WTC11 (cell line): ENCODE measurements at regions not wholly inside any gene's neighbourhood (a gene's known extent, or its start where the extent isn't known, plus 50 kb on each side); places are given as distances from the start of the nearest gene placed in this dataset.

Source experiments
- CTCF ChIP-seq: fragments of 200-600 bp; IDR thresholded peaks from 2 replicates; pipeline ENCODE4 v1.8.0; 2022; ENCODE audit warnings: antibody characterized with exemption
- E2F1 ChIP-seq: sonication (generic); formaldehyde crosslinking; IDR thresholded peaks from 2 replicates; pipeline ENCODE4 v1.8.0; 2022; ENCODE audit warnings: mild to moderate bottlenecking, missing genetic modification reagents
- FOXJ3 ChIP-seq: sonication (generic); formaldehyde crosslinking; IDR thresholded peaks from 2 replicates; pipeline ENCODE4 v1.9.0; 2021; ENCODE audit warnings: missing genetic modification reagents, mild to moderate bottlenecking, borderline replicate concordance
- ZBTB21 ChIP-seq: sonication (generic); formaldehyde crosslinking; IDR thresholded peaks from 2 replicates; pipeline ENCODE4 v1.8.1; 2023; ENCODE audit warnings: mild to moderate bottlenecking, missing genetic modification reagents, borderline replicate concordance
- ZNF232 ChIP-seq: sonication (generic); formaldehyde crosslinking; IDR thresholded peaks from 2 replicates; pipeline ENCODE4 v1.8.0; 2022; ENCODE audit warnings: mild to moderate bottlenecking, missing genetic modification reagents
- TF ChIP-seq, protein P1 (sequence below): sonication (generic); formaldehyde crosslinking; IDR thresholded peaks from 2 replicates; pipeline ENCODE4 v1.8.0; 2022; ENCODE audit warnings: mild to moderate bottlenecking, missing genetic modification reagents
- TF ChIP-seq, protein P2 (sequence below): sonication (generic); formaldehyde crosslinking; IDR thresholded peaks from 2 replicates; pipeline ENCODE4 v1.8.0; 2022; ENCODE audit warnings: mild to moderate bottlenecking, missing genetic modification reagents
- TF ChIP-seq, protein P3 (sequence below): sonication (generic); formaldehyde crosslinking; conservative IDR thresholded peaks from 2 replicates; pipeline ENCODE4 v1.8.1; 2023; ENCODE audit warnings: mild to moderate bottlenecking, low read depth, missing genetic modification reagents, moderate library complexity
- TF ChIP-seq, protein P4 (sequence below): sonication (generic); formaldehyde crosslinking; IDR thresholded peaks from 2 replicates; pipeline ENCODE4 v1.8.1; 2023; ENCODE audit warnings: mild to moderate bottlenecking, missing genetic modification reagents, moderate library complexity
- TF ChIP-seq, protein P5 (sequence below): sonication (generic); formaldehyde crosslinking; IDR thresholded peaks from 2 replicates; pipeline ENCODE4 v1.8.0; 2022; ENCODE audit warnings: mild to moderate bottlenecking, missing genetic modification reagents

DNA sequence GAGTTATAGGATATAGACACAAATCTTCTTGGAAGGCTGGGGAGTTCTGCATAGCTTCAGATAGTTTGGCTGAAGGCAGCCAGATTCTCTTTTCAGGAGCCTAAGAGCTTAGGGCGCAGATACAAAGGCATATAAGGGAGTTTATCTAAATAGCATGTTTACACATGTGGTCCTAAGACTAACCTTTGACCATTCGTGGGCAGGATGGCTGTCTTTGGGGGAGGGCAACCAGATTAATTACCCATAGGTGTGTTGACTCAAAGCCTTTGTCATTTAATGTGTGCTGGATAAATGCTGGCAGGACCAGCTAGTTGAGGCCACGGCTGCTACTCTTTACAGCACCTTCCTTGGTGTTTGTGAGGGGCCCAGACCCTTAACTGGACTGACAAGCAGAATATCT is 71.8 kb downstream of the IER5 start:
- TF ChIP-seq FOXJ3 (CRISPR knock-in tag) (no peak), CTCF (no peak), ZNF232 (CRISPR knock-in tag) (no peak), ZBTB21 (CRISPR knock-in tag) (no peak), E2F1 (CRISPR knock-in tag) (no peak)
- TF ChIP-seq, protein P1, sequence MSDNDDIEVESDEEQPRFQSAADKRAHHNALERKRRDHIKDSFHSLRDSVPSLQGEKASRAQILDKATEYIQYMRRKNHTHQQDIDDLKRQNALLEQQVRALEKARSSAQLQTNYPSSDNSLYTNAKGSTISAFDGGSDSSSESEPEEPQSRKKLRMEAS (CRISPR knock-in tag): no peak
- TF ChIP-seq, protein P2, sequence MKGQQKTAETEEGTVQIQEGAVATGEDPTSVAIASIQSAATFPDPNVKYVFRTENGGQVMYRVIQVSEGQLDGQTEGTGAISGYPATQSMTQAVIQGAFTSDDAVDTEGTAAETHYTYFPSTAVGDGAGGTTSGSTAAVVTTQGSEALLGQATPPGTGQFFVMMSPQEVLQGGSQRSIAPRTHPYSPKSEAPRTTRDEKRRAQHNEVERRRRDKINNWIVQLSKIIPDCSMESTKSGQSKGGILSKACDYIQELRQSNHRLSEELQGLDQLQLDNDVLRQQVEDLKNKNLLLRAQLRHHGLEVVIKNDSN: no peak
- TF ChIP-seq, protein P3, sequence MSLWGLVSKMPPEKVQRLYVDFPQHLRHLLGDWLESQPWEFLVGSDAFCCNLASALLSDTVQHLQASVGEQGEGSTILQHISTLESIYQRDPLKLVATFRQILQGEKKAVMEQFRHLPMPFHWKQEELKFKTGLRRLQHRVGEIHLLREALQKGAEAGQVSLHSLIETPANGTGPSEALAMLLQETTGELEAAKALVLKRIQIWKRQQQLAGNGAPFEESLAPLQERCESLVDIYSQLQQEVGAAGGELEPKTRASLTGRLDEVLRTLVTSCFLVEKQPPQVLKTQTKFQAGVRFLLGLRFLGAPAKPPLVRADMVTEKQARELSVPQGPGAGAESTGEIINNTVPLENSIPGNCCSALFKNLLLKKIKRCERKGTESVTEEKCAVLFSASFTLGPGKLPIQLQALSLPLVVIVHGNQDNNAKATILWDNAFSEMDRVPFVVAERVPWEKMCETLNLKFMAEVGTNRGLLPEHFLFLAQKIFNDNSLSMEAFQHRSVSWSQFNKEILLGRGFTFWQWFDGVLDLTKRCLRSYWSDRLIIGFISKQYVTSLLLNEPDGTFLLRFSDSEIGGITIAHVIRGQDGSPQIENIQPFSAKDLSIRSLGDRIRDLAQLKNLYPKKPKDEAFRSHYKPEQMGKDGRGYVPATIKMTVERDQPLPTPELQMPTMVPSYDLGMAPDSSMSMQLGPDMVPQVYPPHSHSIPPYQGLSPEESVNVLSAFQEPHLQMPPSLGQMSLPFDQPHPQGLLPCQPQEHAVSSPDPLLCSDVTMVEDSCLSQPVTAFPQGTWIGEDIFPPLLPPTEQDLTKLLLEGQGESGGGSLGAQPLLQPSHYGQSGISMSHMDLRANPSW (CRISPR knock-in tag): no peak
- TF ChIP-seq, protein P4, sequence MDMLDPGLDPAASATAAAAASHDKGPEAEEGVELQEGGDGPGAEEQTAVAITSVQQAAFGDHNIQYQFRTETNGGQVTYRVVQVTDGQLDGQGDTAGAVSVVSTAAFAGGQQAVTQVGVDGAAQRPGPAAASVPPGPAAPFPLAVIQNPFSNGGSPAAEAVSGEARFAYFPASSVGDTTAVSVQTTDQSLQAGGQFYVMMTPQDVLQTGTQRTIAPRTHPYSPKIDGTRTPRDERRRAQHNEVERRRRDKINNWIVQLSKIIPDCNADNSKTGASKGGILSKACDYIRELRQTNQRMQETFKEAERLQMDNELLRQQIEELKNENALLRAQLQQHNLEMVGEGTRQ: no peak
- TF ChIP-seq, protein P5, sequence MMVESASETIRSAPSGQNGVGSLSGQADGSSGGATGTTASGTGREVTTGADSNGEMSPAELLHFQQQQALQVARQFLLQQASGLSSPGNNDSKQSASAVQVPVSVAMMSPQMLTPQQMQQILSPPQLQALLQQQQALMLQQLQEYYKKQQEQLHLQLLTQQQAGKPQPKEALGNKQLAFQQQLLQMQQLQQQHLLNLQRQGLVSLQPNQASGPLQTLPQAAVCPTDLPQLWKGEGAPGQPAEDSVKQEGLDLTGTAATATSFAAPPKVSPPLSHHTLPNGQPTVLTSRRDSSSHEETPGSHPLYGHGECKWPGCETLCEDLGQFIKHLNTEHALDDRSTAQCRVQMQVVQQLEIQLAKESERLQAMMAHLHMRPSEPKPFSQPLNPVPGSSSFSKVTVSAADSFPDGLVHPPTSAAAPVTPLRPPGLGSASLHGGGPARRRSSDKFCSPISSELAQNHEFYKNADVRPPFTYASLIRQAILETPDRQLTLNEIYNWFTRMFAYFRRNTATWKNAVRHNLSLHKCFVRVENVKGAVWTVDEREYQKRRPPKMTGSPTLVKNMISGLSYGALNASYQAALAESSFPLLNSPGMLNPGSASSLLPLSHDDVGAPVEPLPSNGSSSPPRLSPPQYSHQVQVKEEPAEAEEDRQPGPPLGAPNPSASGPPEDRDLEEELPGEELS: no peak
